H9 (cell line): ENCODE measurements at regions not wholly inside any gene's neighbourhood (a gene's known extent, or its start where the extent isn't known, plus 50 kb on each side); places are given as distances from the start of the nearest gene placed in this dataset.

Experiments
- DNase-seq: peaks from one replicate; pipeline ENCODE4 v3.0.0-alpha.2; 2017
- H2AFZ ChIP-seq: one replicate; pipeline ENCODE4 v1.6.1; 2013; ENCODE audit warnings: mild to moderate bottlenecking, low read length, control low read depth, moderate library complexity
- H2AK5ac ChIP-seq: 2 replicates; pipeline ENCODE4 v1.6.1; 2013; ENCODE audit warnings: low read length, control low read depth, mixed read lengths; ENCODE audit not compliant: insufficient read length
- H2BK120ac ChIP-seq: one replicate; pipeline ENCODE4 v1.6.1; 2013; ENCODE audit warnings: low read depth, mild to moderate bottlenecking, low read length, control low read depth, inconsistent platforms; ENCODE audit not compliant: poor library complexity, severe bottlenecking
- H2BK12ac ChIP-seq: 2 replicates; pipeline ENCODE4 v1.6.1; 2013; ENCODE audit warnings: low read length, control low read depth, mixed read lengths, low read depth; ENCODE audit not compliant: insufficient read length
- H2BK15ac ChIP-seq: 2 replicates; pipeline ENCODE4 v1.6.1; 2013; ENCODE audit warnings: low read depth, low read length, control low read depth
- H2BK20ac ChIP-seq: one replicate; pipeline ENCODE4 v1.6.1; 2013; ENCODE audit warnings: low read depth, mild to moderate bottlenecking, low read length, control low read depth, inconsistent platforms; ENCODE audit not compliant: poor library complexity, severe bottlenecking
- H2BK5ac ChIP-seq: 2 replicates; pipeline ENCODE4 v1.6.1; 2013; ENCODE audit warnings: low read length, control low read depth, mixed read lengths; ENCODE audit not compliant: insufficient read length
- H3K14ac ChIP-seq: 2 replicates; pipeline ENCODE4 v1.6.1; 2013; ENCODE audit warnings: low read length, control low read depth; ENCODE audit not compliant: insufficient read depth
- H3K18ac ChIP-seq: 2 replicates; pipeline ENCODE4 v1.6.1; 2013; ENCODE audit warnings: low read depth, mild to moderate bottlenecking, mixed read lengths, low read length, control low read depth; ENCODE audit not compliant: insufficient read length
- H3K23ac ChIP-seq: 2 replicates; pipeline ENCODE4 v1.6.1; 2013; ENCODE audit warnings: low read length, control low read depth, mixed read lengths, low read depth; ENCODE audit not compliant: insufficient read length
- H3K23me2 ChIP-seq: 2 replicates; pipeline ENCODE4 v1.6.1; 2013; ENCODE audit warnings: low read depth, mild to moderate bottlenecking, mixed read lengths, low read length, control low read depth; ENCODE audit not compliant: insufficient read length, poor library complexity, severe bottlenecking
- H3K27ac ChIP-seq: 2 replicates; pipeline ENCODE4 v1.5.1; 2013; ENCODE audit warnings: low read length, control low read depth, mixed read lengths, low read depth; ENCODE audit not compliant: insufficient read length
- H3K27me3 ChIP-seq: 2 replicates; pipeline ENCODE4 v1.6.1; 2013; ENCODE audit warnings: low read length, control low read depth, inconsistent platforms; ENCODE audit not compliant: insufficient read depth
- H3K4ac ChIP-seq: 2 replicates; pipeline ENCODE4 v1.6.1; 2013; ENCODE audit warnings: low read depth, mild to moderate bottlenecking, control low read depth, inconsistent platforms, low read length, moderate library complexity
- H3K4me1 ChIP-seq: 2 replicates; pipeline ENCODE4 v1.6.1; 2013; ENCODE audit warnings: low read length, control low read depth, inconsistent platforms; ENCODE audit not compliant: insufficient read depth
- H3K4me2 ChIP-seq: 2 replicates; pipeline ENCODE4 v1.6.1; 2013; ENCODE audit warnings: low read length, control low read depth, mixed read lengths; ENCODE audit not compliant: insufficient read length, insufficient read depth
- H3K56ac ChIP-seq: 2 replicates; pipeline ENCODE4 v1.6.1; 2013; ENCODE audit warnings: low read depth, mild to moderate bottlenecking, mixed read lengths, low read length, control low read depth; ENCODE audit not compliant: insufficient read length
- H3K79me1 ChIP-seq: 2 replicates; pipeline ENCODE4 v1.6.1; 2013; ENCODE audit warnings: low read depth, mild to moderate bottlenecking, moderate library complexity, low read length, control low read depth, inconsistent platforms; ENCODE audit not compliant: insufficient read depth, poor library complexity, severe bottlenecking
- H3K79me2 ChIP-seq: 2 replicates; pipeline ENCODE4 v1.6.1; 2013; ENCODE audit warnings: low read length, control low read depth, inconsistent platforms; ENCODE audit not compliant: insufficient read depth
- H3K9ac ChIP-seq: 2 replicates; pipeline ENCODE4 v1.6.1; 2013; ENCODE audit warnings: low read length, control low read depth, mixed read lengths; ENCODE audit not compliant: insufficient read length; ENCODE audit errors: extremely low read depth
- H3K9me3 ChIP-seq: one replicate; pipeline ENCODE4 v1.6.1; 2013; ENCODE audit warnings: low read depth, low read length, inconsistent platforms; ENCODE audit not compliant: control insufficient read depth
- H3T11ph ChIP-seq: one replicate; pipeline ENCODE4 v1.6.1; 2013; ENCODE audit warnings: mild to moderate bottlenecking, low read length, control low read depth, inconsistent platforms
- H4K20me1 ChIP-seq: one replicate; pipeline ENCODE4 v1.6.1; 2013; ENCODE audit not compliant: control insufficient read depth, insufficient read length, insufficient read depth
- H4K5ac ChIP-seq: 2 replicates; pipeline ENCODE4 v1.6.1; 2013; ENCODE audit warnings: low read depth, mild to moderate bottlenecking, mixed read lengths, low read length, control low read depth; ENCODE audit not compliant: insufficient read length
- H4K8ac ChIP-seq: replicated peaks from 2 replicates; pipeline ENCODE4 v1.6.1; 2013; ENCODE audit warnings: low read length, control low read depth, mixed read lengths, low read depth; ENCODE audit not compliant: insufficient read length
- H4K91ac ChIP-seq: 2 replicates; pipeline ENCODE4 v1.6.1; 2013; ENCODE audit warnings: low read depth, mild to moderate bottlenecking, moderate library complexity, mixed read lengths, low read length, control low read depth; ENCODE audit not compliant: insufficient read length
- H3K27ac Mint-ChIP-seq, 3 experiments: 2 replicates in 2 of 3; 3 replicates in 1 of 3; pipeline ENCODE4 v1.8.0; 2020 to 2021; ENCODE audit warnings: mixed read lengths in 3 of 3, mild to moderate bottlenecking in 1 of 3, moderate library complexity in 1 of 3
- H3K27me3 Mint-ChIP-seq: 2 replicates; pipeline ENCODE4 v1.8.0; 2021; ENCODE audit warnings: low read depth, mild to moderate bottlenecking, moderate library complexity, mixed read lengths
- H3K36me3 Mint-ChIP-seq, 3 experiments: 2 replicates in 2 of 3; 3 replicates in 1 of 3; pipeline ENCODE4 v1.8.0; 2020 to 2021; ENCODE audit warnings: low read depth in 3 of 3, mixed read lengths in 3 of 3; ENCODE audit not compliant: insufficient read depth in 1 of 3
- H3K4me1 Mint-ChIP-seq, 2 experiments: 2 replicates each; pipeline ENCODE4 v1.8.0; 2020; ENCODE audit warnings: mixed read lengths in 2 of 2
- H3K4me3 Mint-ChIP-seq, 2 experiments: 2 replicates in 1 of 2; 3 replicates in 1 of 2; pipeline ENCODE4 v1.8.0; 2020 to 2021; ENCODE audit warnings: mild to moderate bottlenecking in 2 of 2, mixed read lengths in 2 of 2, moderate library complexity in 1 of 2
- H3K9me3 Mint-ChIP-seq, 2 experiments: 2 replicates in 1 of 2; 3 replicates in 1 of 2; pipeline ENCODE4 v1.8.0; 2020; ENCODE audit warnings: mild to moderate bottlenecking in 2 of 2, mixed read lengths in 2 of 2, moderate library complexity in 1 of 2
- WGBS: extraction: QIAGEN DNeasy Blood & Tissue Kit; methylation state at CpG from one replicate; pipeline ENCODE4 v1.1.7; 2013; ENCODE audit warnings: missing lambda C conversion rate, low lambda C conversion rate, mixed read lengths; ENCODE audit not compliant: insufficient read length; ENCODE audit errors: extremely low coverage; 5-methylcytosine and 5-hydroxymethylcytosine counted together
- TF ChIP-seq, protein P1 (sequence below): fragments of 200-600 bp; sonication (generic); conservative IDR thresholded peaks from 3 replicates; pipeline ENCODE4 v1.8.0; 2021; ENCODE audit warnings: antibody characterized with exemption, mild to moderate bottlenecking

GRCh38 chr15:39208187-39208586 lies 372.7 kb upstream of the THBS1 start:
- no peak overlapping the region for H3K27ac ChIP-seq
- H3K4me3 Mint-ChIP-seq: no peak overlapping the region
- no peaks in the 10 kb centered on the region for H3K79me1 ChIP-seq
- H3K23ac ChIP-seq: no peak overlapping the region
- no peak overlapping the region for H2AK5ac ChIP-seq
- H2BK5ac ChIP-seq: no peak overlapping the region
- H3K4ac ChIP-seq: no peak overlapping the region
- no peak for DNase-seq
- H4K5ac ChIP-seq: no peak overlapping the region
- no peaks in the 10 kb centered on the region for H3K23me2 ChIP-seq
- no peak overlapping the region for H2BK15ac ChIP-seq
- H2BK12ac ChIP-seq: no peak overlapping the region
- no peaks in the 10 kb centered on the region for H3K27me3 Mint-ChIP-seq
- no peak overlapping the region for H4K91ac ChIP-seq
- H3T11ph ChIP-seq: no peak overlapping the region
- no peak overlapping the region for H3K56ac ChIP-seq
- H3K14ac ChIP-seq: no peak overlapping the region
- H3K4me1 ChIP-seq: no peaks in the 10 kb centered on the region
- H2BK20ac ChIP-seq: no peak overlapping the region
- no peaks in the 10 kb centered on the region for H4K20me1 ChIP-seq
- H3K4me1 Mint-ChIP-seq: peaks cover 4 to 7% of the 10 kb centered on the region in 2 experiments
- peaks cover 7% of the 10 kb centered on the region for H3K9me3 ChIP-seq
- H2AFZ ChIP-seq: no peak overlapping the region
- peaks cover 15 to 20% of the 10 kb centered on the region in 2 experiments for H3K9me3 Mint-ChIP-seq
- H4K8ac ChIP-seq: no peak overlapping the region
- no peak overlapping the region for H2BK120ac ChIP-seq
- no peak overlapping the region for H3K27ac Mint-ChIP-seq
- no peak overlapping the region for H3K4me2 ChIP-seq
- H3K36me3 Mint-ChIP-seq: peaks cover 6 to 24% (median 10%) of the 10 kb centered on the region in 3 experiments; a peak in 5 of 7 replicates
- TF ChIP-seq, protein P1, sequence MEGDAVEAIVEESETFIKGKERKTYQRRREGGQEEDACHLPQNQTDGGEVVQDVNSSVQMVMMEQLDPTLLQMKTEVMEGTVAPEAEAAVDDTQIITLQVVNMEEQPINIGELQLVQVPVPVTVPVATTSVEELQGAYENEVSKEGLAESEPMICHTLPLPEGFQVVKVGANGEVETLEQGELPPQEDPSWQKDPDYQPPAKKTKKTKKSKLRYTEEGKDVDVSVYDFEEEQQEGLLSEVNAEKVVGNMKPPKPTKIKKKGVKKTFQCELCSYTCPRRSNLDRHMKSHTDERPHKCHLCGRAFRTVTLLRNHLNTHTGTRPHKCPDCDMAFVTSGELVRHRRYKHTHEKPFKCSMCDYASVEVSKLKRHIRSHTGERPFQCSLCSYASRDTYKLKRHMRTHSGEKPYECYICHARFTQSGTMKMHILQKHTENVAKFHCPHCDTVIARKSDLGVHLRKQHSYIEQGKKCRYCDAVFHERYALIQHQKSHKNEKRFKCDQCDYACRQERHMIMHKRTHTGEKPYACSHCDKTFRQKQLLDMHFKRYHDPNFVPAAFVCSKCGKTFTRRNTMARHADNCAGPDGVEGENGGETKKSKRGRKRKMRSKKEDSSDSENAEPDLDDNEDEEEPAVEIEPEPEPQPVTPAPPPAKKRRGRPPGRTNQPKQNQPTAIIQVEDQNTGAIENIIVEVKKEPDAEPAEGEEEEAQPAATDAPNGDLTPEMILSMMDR: no peak
- no peak overlapping the region for H3K9ac ChIP-seq
- H3K18ac ChIP-seq: no peak overlapping the region
- H3K79me2 ChIP-seq: no peaks in the 10 kb centered on the region
- WGBS: no CpG with 5 or more reads among the region's 2 CpGs
- H3K27me3 ChIP-seq: no peaks in the 10 kb centered on the region
